ENCODE measurements at regions not wholly inside any gene's neighbourhood (a gene's known extent, or its start where the extent isn't known, plus 50 kb on each side); places are given as distances from the start of the nearest gene placed in this dataset.
"Not testable (repeated sequence)": the region's sequence is repeated elsewhere in the genome, so short reads cannot be mapped to it uniquely, and the experiment has no call there.

DNA sequence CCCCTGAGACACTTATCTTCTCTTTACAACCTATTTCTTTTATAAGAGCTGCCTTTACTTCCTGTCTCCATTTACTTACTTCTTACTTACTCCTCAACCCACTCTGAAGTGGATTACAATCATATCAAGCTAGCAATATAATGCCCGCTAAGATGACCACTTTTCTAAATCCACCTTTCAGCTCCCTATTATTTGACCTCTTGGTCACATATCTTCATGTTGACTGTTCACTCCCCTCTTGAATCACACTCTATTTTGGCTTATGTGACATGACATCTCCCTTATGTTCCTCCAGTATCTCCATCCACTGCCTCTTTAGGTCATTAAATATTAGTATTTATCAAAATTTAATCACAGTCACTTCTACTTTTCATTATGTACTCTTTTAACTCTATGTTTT, 255.3 kb upstream of the TRPC7 start:
- no peak for DNase-seq (ENCODE audit: low read depth)

DNA sequence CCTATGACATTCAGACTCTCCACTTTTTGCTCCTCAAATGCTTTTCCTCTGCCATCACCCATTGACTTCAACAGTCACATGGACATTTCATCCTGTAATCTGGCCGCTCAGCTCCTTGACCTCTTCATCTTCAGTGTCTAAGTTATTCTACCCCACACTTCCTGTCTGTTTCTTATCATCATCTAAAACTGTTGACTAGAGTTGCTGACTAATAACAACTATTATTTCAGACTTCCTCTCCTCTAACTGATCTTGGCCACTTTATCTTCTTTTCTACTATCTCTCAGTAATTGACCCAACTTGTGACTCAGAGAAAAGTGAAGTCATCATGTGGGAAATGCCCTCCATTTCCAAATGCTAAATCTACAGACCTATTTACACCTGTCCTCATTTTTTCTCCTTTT, 254.7 kb upstream of the TRPC7 start:
- no peak for DNase-seq (ENCODE audit: low read depth)

DNA sequence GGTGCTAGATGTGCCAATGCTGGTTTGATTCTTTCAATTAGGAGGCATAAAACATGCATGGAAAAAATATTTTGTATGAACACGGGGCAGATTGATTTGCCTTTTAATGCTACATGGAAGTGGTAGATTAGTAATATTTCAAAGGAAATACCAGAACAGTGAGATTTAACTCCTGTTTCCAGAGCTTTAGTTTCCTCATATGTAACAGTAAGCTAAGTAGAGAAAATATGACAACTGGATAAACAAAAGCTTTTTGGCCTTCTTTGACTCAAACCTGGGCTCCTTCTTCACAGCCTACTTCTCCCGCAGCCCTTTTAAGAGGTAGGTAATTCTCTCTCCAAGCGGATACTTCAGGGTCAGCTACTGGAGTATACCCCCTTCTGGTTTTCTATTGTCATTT, 254.2 kb upstream of the TRPC7 start:
- no peak for DNase-seq (ENCODE audit: low read depth)

DNA sequence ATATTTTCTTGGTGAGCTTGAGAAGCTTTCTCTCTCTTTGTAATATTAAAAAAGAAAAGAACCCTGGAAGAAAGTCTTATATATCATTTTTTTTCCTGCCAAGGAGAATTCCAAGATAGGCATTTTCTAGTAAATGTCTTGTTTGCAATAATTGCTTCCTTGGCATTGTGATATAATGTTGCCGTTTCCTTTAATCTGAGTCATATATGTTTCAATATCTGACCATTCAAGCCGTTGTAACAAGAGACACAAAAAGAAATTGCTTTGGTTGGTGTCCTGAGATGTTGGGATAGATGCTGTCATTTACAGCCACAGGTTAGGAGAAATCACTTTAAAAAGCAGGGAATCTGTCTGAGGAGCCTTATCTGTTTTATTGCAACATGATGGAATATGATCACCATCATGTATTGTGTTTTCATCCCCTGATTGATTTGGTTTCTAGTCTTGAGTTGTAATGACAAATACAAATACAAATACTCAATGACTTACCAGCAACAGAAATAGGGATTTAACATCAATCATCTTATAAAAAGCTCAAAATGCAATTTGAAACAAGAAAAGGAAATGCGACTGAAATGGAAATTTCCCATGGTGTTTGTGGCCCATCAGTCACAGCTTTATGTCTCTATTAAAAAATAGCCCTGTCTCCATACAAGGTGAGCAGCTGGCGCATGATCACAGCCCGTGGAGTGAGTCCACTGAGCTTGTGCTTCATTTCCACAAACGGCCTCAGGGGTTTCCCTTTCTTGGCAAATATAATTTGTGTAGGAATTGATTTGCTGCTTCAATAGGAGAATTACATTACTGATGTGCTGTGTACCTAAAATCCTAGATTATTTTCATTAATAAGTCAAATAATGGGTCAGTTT, 250.1 kb upstream of the TRPC7 start:
- no peak for DNase-seq (ENCODE audit: low read depth)

DNA sequence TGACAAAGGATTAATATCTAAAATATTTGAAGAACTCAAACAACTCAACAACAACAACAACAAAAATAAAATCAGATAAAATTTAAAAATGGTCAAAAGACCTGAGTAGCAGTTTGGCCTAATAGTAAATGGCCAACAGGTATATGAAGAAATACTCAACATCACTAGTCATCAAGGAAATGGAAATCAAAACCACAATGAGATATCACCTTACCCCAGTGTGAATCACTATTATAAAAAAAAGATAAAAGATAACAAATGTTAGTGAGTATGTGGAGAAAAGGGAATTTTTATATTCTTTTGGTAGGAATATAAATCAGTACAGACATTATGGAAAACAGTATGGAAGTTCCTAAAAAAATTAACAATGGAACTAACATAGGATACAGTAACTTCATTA, 247.9 kb upstream of the TRPC7 start:
- no peak for DNase-seq (ENCODE audit: low read depth)

DNA sequence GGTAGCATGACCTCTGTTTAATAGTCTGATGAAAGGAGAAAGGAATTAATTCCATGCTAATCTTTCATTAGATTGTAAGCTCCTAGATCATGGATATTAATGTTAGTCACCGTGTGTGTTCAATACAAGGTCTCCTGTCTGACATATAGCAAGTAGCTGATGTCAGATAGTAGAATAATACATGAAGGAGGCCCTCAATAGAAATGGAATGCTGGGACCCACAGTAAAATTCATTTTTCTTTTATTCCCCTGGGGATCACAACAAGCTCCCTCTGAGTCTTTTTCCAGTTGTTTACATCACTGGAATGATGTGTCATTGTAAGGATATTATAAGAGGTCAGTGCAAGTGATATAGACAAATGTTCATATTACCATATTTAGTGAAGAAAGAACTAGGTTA, 240.3 kb upstream of the TRPC7 start:
- no peak for DNase-seq (ENCODE audit: low read depth)

DNA sequence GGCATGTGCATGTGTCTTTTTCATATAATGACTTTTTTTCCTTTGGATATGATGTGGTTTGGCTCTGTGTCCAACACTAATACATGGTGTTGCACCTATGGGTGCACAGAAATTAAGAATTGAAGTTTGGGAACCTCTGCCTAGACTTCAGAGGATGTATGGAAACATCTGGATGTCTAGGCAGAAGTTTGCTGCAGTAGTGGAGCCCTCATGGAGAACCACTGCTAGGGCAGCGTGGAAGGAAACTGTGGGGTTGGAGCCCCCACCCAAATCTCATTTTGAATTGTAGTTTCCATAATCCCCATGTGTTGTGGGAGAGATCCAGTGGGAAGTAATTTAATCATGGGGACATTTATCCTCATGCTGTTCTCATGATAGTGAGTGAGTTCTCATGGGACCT, 235.0 kb upstream of the TRPC7 start:
- DNase-seq (ENCODE audit: low read depth), result no peak

DNA sequence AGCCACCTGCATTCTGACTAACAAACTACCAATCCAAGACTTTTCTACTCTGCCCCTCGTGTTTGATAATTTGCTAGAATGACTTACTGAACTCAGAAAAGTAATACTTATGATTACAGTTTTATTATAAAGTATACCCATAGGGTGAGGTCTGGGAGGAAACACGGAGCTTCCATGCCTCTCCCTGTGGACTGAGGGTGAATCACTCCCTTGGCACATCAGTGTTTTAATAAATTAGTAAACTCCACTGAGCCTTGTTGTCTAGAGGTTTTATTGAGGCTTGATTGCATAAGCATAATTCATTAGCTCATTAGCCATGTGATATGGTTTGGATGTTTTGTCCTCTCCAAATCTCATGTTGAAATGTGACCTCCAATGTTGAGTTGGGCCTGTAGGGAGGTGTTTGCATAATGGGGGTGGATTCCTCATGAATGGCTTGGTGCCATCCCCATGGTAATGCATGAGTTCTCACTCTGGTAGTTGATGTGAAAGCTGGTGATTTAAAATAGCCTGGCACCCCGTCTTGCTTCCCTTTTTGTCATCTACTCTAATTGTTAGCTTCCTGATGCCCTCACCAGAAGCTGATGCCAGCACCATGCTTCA, 233.6 kb upstream of the TRPC7 start:
- DNase-seq (ENCODE audit: low read depth), result no peak

DNA sequence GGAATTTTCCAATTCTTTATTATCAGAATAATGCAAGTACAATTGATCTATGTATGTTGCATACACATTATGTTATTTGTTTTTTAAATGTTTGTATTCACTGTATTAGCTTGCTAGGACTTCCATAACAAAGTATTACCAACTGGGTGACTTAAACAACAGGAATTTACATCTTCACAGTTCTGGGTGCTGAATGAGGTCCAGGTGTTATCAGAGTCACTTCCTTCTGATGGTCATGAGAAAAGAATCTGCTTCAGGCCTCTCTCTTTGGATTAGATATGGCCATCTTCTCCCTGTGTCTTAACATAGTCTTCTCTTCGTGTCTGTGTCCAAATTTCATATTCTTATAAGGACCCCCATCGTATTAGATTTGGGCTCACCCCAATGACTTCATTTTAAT, 229.1 kb upstream of the TRPC7 start:
- DNase-seq (ENCODE audit: low read depth), result no peak

DNA sequence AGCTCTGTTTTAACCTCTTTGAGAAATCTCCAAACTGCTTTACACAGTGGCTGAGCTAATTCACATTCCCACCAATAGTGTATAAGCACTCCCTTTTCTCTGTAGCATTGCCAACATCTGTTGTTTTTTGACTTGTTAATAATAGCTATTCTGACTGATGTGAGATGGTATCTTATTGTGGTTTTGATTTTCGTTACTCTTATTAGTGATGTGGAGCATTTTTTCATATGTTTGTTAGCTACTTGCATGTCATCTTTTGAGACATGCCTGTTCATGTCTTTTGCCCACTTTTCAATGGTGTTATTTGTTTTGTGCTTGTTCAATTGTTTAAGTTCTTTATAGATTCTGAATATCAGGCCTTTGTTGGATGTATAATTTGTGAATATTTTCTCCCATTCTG, 225.2 kb upstream of the TRPC7 start:
- no peak for DNase-seq (ENCODE audit: low read depth)

DNA sequence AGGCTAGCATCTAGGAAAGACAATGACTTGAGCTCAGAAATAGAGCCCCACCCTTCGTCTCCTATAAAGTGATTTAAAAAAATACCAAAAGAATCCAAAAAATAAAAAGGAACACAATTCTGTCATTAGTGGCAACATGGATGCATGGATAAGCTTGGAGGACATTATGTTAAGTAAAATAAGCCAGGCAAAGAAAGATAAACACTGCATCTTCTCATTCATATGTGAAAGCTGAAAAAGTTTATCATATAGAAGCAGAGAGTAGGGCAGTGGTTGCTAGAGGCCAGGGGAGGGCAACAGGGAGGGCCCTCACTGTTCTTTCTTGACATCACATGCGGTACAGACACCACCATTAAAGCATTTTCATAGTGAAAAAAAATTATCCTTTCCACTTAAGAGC, 220.9 kb upstream of the TRPC7 start:
- no peak for DNase-seq (ENCODE audit: low read depth)

DNA sequence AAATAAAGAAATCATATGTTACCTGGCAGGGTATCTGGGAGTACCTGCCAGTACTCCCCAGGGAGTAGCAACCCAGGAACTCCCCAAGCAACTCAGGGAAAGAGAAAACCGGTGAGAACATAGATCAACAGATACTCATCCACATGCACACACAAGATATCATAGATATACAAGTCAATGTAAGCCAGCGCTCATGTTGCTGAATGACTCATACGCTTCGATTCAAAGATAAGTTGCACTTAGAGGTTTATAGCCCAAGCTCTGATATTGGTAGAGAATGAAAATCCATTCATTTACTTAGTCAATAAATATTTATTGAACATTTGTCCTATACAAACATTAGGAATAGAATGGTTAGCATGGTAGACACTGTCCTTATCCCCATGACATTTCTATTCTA, 219.1 kb upstream of the TRPC7 start:
- DNase-seq (ENCODE audit: low read depth), result no peak

DNA sequence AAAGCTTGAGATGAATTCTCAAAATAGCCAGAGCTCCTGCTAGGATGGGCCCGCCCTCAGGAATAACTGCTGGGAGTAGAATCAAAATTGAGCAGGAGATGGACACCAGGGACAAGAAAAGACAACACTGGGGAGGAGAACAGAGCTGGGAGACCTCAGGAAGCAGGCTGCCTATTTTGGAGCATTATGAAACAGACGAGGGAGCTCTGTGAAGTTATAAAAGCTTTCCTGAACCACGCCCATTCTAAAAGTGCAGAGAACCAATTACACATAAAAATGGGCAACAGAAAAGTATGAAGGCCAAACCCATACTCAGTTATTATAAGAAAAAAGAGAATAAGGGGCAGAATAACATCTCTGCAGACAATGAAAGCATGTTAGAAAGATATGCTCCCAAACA, 213.9 kb upstream of the TRPC7 start:
- DNase-seq (ENCODE audit: low read depth), result no peak

DNA sequence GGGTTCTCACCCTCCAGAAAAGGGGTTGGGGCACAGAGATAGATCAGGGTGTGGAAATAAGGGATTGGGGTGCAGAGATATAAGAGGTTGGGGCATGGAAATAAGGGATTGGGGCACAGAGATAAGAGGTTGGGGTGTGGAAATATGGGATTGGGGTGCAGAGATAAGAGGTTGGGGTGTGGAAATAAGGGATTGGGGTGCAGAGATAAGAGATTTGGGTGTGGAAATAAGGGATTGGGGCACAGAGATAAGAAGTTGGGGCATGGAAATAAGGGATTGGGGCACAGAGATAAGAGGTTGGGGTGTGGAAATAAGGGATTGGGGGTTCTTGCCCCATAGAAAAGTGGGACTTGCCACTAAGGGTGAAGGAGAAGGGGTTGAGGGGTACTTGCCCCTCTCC, 204.5 kb upstream of the TRPC7 start:
- DNase-seq (ENCODE audit: low read depth), result not testable (repeated sequence)

DNA sequence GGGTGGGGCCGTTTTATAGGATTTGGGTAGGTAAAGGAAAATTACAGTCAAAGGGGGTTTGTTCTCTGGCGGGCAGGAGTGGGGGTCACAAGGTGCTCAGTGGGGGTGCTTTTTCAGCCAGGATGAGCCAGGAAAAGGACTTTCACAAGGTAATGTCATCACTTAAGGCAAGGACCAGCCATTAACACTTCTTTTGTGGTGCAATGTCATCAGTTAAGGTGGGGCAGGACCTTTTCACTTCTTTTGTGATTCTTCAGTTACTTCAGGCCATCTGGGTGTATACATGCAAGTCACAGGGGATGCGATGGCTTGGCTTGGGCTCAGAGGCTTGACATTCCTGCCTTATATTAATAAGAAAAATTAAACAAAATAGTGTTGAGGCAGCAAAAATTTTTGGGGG, 200.1 kb upstream of the TRPC7 start:
- not testable (repeated sequence) for DNase-seq (ENCODE audit: low read depth)

DNA sequence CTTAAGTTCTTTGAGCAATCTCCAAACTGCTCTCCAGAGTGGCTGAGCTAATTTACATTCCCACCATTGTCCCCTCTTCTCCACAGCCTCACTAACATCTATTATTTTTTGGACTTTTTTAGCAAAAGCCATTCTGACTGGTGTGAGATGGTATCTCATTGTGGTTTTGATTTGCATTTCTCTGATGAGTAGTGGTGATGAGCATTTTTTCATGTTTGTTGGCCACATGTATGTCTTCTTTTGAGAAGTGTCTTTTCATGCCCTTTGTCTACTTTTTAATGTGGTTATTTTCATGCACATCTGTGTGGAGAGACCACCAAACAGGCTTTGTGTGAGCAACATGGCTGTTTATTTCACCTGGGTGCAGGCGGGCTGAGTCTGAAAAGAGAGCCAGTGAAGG, 199.7 kb upstream of the TRPC7 start:
- DNase-seq (ENCODE audit: low read depth), result not testable (repeated sequence)

DNA sequence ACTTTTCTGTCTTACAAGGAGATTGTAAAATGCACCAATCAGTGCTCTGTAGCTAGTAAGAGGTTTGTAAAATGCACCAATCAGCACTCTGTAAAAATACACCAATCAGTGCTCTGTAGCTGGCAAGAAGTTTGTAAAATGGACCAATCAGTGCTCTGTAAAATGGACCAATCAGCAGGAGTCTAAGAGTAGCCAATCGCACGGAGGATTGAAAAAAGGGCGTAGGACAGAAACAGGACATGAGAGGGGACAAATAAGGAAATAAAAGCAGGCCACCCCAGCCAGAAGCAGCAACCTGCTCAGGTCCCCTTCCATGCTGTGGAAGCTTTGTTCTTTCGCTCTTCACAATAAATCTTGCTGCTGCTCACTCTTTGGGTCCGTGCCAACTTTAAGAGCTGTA, 199.1 kb upstream of the TRPC7 start:
- not testable (repeated sequence) for DNase-seq (ENCODE audit: low read depth)

DNA sequence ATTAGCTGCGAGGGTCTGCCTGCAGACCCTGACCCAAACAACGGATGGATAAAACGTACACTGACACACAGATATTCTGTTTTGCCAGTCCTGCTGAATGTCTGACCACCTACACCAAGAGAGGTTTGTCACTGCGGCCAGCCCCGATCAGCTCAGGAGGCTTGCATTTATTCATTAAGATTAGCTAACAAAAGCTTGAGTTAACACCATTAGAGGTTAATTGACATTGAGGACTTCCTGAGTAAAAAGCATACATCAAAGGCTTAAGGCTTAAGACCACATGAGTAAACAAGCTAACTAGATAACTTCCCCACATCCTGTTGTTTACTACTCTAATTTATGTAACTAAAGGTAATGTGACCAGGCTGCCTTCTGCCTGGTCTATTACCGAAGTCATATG, 198.1 kb upstream of the TRPC7 start:
- no peak for DNase-seq (ENCODE audit: low read depth)

DNA sequence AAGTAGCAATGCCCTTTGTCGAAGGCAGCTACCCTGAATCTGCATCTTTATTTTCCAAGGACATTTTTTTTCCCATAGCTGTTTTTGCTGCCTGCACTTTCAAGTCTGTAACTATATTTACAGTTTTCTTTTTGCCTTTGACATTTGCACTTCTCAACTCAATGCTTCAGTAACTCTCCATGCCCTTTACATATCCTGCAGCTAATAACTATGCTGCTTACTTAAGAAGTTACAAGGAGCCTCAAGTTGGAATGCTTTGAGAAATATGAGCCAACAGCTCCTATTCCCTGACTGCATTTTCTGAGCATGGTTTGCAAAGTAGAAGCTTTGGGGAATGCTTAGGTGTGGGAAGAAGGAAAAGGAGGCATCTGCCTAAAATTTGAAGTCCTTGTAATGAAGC, 194.8 kb upstream of the TRPC7 start:
- DNase-seq (ENCODE audit: low read depth), result no peak

DNA sequence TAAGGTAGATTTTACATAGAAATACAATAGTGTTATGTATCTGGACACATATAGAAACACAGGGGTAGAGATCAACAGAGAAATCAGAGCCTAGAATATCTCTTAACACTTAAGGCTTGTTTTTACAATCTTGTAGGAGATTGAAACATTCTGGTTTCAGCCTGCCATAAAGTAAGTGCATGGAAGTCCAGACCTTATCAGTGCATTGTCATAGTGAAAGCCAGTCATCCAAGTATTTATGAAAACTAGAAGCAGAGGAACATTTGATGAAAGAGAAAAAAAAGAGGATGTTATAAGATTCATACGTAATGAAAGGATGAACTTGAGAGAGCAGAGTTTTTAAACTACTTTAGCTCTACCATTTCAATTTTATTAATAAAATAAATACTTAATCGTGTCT, 194.3 kb upstream of the TRPC7 start:
- DNase-seq (ENCODE audit: low read depth), result no peak

DNA sequence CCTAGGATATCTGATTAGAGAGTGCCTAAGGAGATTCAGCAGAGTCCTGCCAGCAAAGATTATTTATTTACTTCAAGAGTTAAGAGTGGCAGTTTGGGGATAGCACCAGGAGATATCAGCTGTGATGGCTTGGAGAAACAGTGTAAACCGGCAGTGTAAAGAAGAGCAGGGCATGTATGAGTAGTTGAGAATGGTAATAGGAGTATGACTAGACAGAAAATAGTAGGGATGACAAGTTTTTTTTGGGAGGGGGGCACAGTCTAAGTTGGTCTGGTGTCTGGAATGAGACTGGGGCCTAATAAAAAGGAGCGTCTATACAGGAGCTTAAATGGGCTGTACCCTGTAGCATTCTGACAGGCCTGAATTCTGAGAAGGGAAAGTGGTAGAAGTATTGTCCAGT, 181.8 kb upstream of the TRPC7 start:
- DNase-seq (ENCODE audit: low read depth), result not testable (repeated sequence)

DNA sequence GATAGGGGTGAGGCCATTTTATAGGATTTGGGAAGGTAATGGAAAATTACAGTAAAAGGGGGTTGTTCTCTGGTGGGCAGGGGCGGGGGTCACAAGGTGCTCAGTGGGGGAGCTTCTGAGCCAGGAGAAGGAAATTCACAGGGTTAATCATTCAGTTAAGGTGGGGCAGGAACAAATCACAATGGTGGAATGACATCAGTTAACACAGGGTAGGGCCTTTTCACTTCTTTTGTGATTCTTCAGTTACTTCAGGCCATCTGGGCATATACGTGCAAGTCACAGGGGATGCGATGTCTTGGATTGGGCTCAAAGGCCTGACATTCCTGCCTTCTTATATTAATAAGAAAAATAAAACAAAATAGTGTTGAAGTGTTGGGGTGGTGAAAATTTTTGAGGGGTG, 181.1 kb upstream of the TRPC7 start:
- DNase-seq (ENCODE audit: low read depth), result not testable (repeated sequence)

DNA sequence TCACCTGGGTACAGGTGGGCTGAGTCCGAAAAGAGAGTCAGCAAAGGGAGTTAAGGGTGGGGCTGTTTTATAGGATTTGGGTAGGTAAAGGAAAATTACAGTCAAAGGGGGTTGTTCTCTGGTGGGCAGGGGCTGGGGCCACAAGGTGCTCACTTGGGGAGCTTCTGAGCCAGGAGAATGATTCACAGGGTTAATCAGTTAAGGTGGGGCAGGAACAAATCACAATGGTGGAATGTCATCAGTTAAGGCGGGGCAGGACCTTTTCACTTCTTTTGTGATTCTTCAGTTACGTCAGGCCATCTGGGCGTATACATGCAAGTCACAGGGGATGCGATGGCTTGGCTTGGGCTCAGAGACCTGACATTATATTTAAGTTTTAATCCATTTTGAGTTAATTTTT, 179.7 kb upstream of the TRPC7 start:
- not testable (repeated sequence) for DNase-seq (ENCODE audit: low read depth)

DNA sequence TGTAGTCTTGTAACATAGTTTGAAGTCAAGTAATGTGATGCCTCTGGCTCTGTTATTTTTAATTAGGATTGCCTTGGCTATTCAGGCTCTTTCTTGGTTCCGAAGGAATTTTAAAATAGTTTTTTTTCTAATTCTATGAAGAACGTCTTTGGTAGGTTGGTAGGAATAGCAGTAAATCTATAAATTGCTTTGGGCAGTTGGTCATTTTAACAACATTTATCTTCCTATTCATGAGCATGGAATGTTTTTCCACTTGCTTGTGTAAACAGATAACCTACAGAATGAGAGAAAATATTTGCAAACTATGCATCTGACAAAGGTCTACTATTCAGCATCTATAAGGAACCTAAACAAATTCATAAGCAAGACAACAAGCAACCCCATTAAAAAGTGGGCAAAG, 173.2 kb upstream of the TRPC7 start:
- DNase-seq (ENCODE audit: low read depth), result no peak

Data from stromal cell of bone marrow (primary cell).